ENCODE measurements at regions not wholly inside any gene's neighbourhood (a gene's known extent, or its start where the extent isn't known, plus 50 kb on each side); places are given as distances from the start of the nearest gene placed in this dataset.

- no peak for DNase-seq
- H3K36me3 ChIP-seq, result no peaks in the 10 kb centered on the region
- H3K4me3 ChIP-seq, result no peak overlapping the region
- no peaks in the 10 kb centered on the region for H3K9me3 ChIP-seq
- H3K4me1 ChIP-seq, result no peaks in the 10 kb centered on the region
- no peaks in the 10 kb centered on the region for H3K27me3 ChIP-seq
- no peak overlapping the region for H3K27ac ChIP-seq
- no peak for TF ChIP-seq POLR2A (IDR thresholded peaks at IDR 0.05)
- no peak for TF ChIP-seq CTCF (IDR thresholded peaks at IDR 0.05)
- intact Hi-C loops (cut with DNase I; ENCODE audit: low total_unique reads), result no loop called here
These were observed 443.1 kb upstream of the FMR1 start for GRCh38 chrX:147468600-147468999.

DNA sequence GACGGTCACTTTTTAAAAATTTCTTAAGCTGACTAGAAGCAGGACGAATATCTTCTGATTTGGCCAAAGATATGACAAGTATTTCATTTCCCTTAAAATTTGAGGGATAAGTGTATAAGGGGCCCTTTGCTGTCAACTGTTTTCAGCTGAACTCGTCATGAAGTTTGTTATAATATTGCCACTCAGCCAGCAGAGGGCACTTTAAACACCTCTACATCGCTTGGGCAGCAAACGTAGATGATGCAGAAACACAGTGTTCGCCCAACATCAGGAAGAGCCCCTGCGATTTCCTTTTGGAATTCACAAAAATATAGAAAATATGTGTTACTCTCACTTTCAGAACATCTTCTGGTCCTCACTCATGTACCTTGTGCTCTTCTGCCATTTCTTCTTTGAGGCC lies 435.7 kb upstream of the FMR1 start:
- intact Hi-C loops (cut with DNase I; ENCODE audit: low total_unique reads), result no loop called here
- Histone ChIP-seq H3K4me1 (no peaks in the 10 kb centered on the region), H3K36me3 (no peaks in the 10 kb centered on the region), H3K9me3 (no peaks in the 10 kb centered on the region), H3K4me3 (no peak overlapping the region), H3K27ac (no peak overlapping the region), H3K27me3 (no peaks in the 10 kb centered on the region)
- DNase-seq, result no peak
- TF ChIP-seq CTCF (IDR thresholded peaks at IDR 0.05), result no peak
- no peak for TF ChIP-seq POLR2A (IDR thresholded peaks at IDR 0.05)

DNA sequence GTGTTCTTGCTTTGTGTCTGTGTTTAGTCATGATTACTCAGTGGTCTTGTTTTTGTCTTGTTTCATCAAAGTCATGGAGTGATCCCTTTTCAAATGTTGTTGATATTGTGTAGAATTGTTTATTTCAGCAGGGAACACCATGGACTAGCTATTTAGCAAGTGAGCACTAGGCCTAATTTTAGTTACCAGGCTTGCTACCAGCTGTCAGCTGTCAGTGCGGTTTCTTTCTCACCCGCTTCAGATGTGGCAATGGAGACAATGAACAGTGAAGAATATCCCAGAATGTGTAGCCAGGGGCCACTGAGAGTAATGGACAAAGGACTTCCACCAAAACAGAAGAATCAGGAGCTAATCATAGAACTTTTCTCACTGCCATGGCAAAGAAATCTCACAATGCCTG lies 432.8 kb upstream of the FMR1 start:
- Histone ChIP-seq H3K4me1 (no peaks in the 10 kb centered on the region), H3K27me3 (no peaks in the 10 kb centered on the region), H3K36me3 (no peaks in the 10 kb centered on the region), H3K9me3 (no peaks in the 10 kb centered on the region), H3K27ac (no peak overlapping the region), H3K4me3 (no peak overlapping the region)
- intact Hi-C loops (cut with DNase I; ENCODE audit: low total_unique reads), result no loop called here
- DNase-seq, result no peak
- no peak for TF ChIP-seq CTCF (IDR thresholded peaks at IDR 0.05)
- TF ChIP-seq POLR2A (IDR thresholded peaks at IDR 0.05), result no peak

DNA sequence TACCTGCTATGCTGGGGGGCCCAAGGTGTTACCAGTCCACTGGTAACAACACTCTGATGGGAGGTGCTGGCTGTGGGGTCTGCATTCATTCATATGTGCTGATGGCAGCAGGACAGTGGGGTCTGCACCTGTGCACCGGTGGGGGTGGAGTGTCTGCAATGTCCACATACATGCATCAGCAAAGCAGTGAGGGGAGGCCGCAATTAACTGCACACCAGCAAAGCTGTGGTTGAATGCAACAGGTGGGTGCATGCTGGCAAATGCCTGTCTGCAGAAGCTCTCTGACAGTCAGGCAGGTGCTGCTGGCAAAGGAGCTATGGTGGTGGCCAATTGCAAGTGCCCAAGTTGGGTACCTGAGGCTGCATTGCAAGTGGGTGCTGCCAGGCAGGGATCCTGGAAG lies 426.5 kb upstream of the FMR1 start:
- intact Hi-C loops (cut with DNase I; ENCODE audit: low total_unique reads), result no loop called here
- no peaks in the 10 kb centered on the region for H3K9me3 ChIP-seq
- DNase-seq, result no peak
- TF ChIP-seq POLR2A (IDR thresholded peaks at IDR 0.05) (no peak), CTCF (IDR thresholded peaks at IDR 0.05) (no peak)
- no peaks in the 10 kb centered on the region for H3K4me1 ChIP-seq
- no peaks in the 10 kb centered on the region for H3K36me3 ChIP-seq
- no peak overlapping the region for H3K27ac ChIP-seq
- no peaks in the 10 kb centered on the region for H3K27me3 ChIP-seq
- no peak overlapping the region for H3K4me3 ChIP-seq

DNA sequence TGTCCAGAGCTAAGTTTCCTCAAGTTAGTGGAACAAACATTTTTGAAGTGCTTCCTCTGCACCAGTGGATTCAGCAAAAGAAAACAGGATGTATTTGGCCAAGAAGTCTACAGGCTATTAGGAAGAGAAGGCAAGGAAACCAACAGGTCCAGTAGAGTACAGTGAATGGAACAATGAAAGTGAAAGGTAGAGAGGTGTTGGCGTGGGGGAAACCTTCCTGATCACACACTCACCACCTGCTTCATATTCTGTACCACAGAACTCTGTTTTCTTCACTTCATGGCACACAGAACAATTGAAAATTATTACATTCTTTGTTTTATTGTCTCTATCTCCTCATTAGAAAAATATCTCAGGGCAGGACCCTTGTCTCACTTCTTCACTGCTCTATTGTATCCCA lies 417.4 kb upstream of the FMR1 start:
- no peaks in the 10 kb centered on the region for H3K4me1 ChIP-seq
- intact Hi-C loops (cut with DNase I; ENCODE audit: low total_unique reads), result no loop called here
- no peak overlapping the region for H3K27ac ChIP-seq
- DNase-seq, result no peak
- H3K27me3 ChIP-seq, result no peaks in the 10 kb centered on the region
- no peak overlapping the region for H3K4me3 ChIP-seq
- TF ChIP-seq CTCF (IDR thresholded peaks at IDR 0.05), result no peak
- no peak for TF ChIP-seq POLR2A (IDR thresholded peaks at IDR 0.05)
- no peaks in the 10 kb centered on the region for H3K9me3 ChIP-seq
- H3K36me3 ChIP-seq, result no peaks in the 10 kb centered on the region

Measured in uterus (tissue), 3 donors.